Skin of body (tissue), 1 donor: ENCODE measurements at regions not wholly inside any gene's neighbourhood (a gene's known extent, or its start where the extent isn't known, plus 50 kb on each side); places are given as distances from the start of the nearest gene placed in this dataset.

Experiments
- DNase-seq: peaks from one replicate; lab custom pipeline; 2025; lab: John Stamatoyannopoulos, UW

GRCh38 chr12:93154096-93154728 lies 223.5 kb upstream of the NUDT4 start:
- DNase-seq = no peak

- DNase-seq = no peak
Measured at GRCh38 chr12:93154753-93155480, 222.8 kb upstream of the NUDT4 start.

DNA sequence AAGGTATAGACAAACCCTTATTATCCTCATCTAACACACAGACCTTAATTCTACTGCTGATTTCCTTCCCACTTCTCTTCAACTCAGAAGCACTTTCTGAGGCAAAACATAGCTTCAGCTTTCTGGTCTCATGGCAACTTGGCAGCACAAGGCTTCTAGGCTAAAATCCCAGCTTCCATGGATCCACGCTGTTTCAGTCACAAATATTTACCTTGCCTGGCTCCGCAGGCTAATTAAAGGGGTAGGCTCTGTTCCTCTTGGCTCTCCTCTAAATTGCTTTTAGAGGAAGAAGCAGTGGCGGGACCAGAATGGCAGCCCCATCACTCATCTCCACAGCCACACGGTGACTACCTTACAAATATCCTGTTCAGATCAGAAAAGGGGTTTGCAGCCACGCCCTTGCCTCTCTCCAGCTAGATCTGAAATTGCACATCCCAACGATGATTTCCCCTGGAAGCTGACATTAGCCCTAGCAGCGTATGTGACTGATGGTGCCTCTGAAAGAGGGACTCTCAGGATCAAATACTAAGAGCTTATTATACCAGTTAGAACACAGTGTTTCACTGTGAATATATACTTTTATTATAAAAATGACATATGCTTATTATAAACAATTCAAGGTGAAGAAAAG lies 221.5 kb upstream of the NUDT4 start:
- no peak for DNase-seq

DNA sequence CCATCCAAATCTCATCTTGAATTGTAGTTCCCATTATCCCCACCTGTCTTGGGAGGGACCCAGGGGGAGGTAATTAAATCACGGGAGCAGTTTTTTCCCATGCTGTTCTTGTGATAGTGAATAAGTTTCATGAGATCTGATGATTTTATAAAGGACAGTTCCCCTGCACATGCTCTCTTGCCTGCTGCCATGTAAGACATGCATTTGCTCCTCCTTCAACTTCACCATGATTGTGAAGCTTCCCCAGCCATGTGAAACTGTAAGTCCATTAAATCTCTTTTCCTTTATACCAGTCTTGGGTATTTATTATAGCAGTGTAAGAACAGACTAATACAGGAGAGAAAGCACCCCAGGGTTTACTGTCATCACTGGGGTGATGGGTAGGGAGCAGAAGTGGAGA lies 220.4 kb upstream of the NUDT4 start:
- DNase-seq = no peak

DNA sequence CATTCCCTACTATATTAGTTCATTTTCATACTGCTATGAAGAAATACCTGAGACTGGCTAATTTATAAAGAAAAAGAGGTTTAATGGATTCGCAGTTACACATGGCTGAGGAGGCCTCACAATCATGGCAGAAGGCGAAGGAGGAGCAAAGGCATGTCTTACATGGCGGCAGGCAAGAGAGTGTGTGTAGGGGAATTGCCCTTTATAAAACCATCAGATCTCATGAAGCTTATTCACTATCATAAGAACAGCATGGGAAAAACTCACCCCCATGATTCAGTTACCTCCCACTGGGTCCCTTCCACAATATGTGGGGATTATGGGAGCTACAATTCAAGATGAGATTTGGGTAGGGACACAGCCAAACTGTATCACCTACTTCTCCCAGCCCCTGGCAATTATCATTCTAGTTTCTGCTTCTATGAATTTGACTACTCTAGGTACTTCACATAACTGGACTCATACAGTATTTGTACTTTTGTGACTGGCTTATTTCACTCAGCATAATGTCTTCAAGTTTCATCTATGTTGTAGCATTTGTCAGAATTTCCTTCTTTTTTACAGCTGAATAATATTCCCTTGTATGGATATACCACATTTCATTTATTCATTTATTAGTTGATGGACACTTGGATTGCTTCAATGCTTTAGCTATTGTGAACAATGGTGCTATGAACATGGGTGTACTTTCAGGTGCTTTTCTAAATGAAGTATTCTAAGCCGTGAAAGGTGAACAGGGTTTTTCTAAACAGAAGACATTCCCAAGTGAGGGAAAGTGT lies 219.5 kb upstream of the NUDT4 start:
- no peak for DNase-seq

DNA sequence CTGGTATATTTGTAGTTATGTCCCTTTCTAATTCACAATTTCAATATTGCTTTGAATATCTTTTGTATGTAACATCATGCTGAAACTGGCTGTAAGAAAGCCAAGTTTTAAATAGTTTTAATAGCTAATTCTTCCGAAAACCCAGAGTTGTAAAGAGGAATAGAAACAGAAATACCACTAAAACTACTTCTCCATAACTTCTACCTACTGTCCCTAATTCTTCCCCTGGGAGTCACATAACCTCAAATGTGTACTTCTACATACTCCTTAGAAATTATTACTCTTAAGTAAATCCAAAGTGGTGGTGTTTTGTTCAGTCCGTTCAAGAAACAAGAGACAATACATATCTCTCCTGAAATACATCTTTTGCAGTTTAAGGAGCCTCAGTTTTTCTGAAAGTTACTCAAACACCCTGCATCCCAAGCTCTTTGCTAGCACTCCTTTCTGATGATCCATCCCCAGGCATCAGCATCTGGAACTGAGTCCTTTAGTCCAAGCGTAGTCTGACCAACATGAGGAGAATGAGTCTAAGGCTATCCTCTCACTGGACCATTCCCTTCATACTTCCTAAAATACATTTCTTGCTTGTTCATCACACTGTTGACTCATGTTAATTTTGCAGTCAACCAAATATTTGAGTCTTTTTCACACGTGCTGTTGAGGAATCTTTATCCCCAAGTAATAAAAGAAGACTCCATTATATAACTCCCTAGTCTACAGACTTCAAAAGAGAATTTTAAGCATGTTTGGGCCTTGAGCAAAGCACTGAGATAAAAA lies 214.3 kb upstream of the NUDT4 start:
- no peak for DNase-seq

GRCh38 chr12:93164103-93164880 lies 213.4 kb upstream of the NUDT4 start:
- no peak for DNase-seq

- no peak for DNase-seq
Measured at GRCh38 chr12:93165384-93165932, 212.3 kb upstream of the NUDT4 start.

DNA sequence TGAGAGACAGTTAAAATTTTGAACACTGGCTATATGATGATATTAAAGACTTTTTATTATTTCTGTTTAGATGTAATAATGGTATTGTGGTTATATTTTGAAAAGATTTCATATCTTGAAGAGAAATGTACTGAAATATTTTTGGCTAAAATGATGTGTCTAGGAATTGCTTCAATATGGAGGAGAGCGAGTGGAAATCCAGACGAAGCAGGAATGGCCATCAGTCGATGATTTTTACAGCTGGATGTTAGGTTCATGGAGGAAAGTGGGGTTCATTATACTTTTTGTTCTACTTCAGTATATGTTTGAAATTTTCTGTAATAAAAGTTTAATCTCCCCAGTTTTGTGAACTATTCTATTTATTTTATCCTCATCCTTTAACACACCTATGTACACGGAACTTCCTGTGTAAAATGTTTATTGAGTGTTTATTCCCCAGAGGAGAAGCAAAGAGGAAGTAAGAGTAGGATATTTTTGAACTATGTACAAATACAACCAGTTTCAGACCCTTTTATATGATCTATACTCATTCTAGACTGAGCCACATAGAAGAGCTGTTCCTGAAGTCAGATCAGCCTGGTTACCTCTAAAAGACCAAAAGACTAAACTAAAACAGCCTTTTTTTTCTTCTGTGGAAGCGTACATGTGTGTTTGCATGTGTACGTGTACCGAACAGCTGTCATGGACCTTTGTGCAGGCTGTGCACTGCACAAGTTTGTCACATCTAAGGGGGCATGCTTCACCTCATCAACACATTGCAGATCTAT lies 211.0 kb upstream of the NUDT4 start:
- DNase-seq = no peak

DNA sequence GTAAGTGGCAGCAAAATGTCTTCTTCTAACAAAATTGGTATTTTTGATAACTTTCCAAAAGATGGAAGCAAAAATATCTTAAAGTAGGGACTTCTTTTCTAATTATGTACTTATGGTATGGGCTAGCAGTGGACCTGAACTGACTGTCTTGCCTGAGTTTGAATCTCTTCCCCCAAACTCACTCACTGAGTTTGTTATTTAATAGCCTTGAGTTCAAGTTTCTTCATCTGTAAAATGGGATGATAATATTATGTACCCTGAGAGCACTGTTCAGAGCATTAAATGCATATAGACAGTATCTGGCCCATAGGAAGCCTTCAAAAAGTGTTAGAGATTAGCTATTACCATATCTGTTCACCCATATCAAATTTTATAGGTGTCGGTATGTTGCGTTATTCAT lies 210.4 kb upstream of the NUDT4 start:
- no peak for DNase-seq

- no peak for DNase-seq
Measured at GRCh38 chr12:93167841-93168492, 209.8 kb upstream of the NUDT4 start.

DNA sequence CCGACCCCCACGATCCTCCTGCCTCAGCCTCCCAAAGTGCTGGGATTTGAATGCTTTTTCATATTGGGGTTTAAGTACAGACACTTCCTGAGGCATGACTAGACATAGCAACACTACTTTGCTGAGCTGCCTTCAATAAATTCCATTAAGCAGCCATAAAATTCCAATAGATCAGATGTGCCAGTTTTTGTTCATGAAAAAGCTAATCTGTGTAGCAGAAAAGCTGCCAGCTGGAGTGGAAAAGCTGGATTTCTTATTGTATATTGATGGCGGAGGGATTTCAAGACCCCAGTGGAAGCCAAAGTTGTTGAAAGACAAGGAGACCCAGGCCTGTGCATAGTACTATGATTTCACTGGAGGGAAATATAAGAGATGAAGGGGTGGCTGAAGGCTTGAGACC lies 209.0 kb upstream of the NUDT4 start:
- no peak for DNase-seq

DNA sequence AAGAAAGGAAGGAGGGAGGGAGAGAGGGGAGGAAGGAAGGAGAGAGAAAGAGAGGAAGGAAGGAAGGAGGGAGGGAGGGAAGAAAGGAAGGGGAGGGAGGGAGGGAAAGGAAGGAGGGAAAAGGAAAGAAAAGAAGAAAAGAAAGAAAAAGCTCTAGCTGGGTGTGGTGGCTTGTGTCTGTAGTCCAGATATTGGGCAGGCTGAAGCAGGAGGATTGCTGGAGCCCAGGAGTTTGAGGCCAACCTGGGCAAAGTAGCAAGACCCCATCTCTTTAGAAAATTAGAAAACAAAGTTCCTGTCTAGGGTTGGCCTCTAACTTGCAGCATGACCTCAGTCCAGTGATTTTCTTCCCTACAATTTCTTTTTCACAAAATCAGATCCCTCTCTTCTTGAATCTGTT lies 208.2 kb upstream of the NUDT4 start:
- no peak for DNase-seq

GRCh38 chr12:93170928-93171327 lies 206.8 kb upstream of the NUDT4 start:
- DNase-seq = peak; percentile 49

GRCh38 chr12:93173178-93173957 lies 204.4 kb upstream of the NUDT4 start:
- DNase-seq = no peak

GRCh38 chr12:93174048-93174447 lies 203.7 kb upstream of the NUDT4 start:
- DNase-seq = no peak

GRCh38 chr12:93174473-93174872 lies 203.3 kb upstream of the NUDT4 start:
- DNase-seq = no peak

- DNase-seq = no peak
Measured at GRCh38 chr12:93176165-93176564, 201.6 kb upstream of the NUDT4 start.
